HEK293 (cell line): ENCODE measurements at regions not wholly inside any gene's neighbourhood (a gene's known extent, or its start where the extent isn't known, plus 50 kb on each side); places are given as distances from the start of the nearest gene placed in this dataset.

Experiments used
- CTCF ChIA-PET: fragments of 350-600 bp; formaldehyde crosslinking; extraction: SDS; loops from one replicate; lab custom pipeline; 2021; ENCODE audit warnings: antibody characterized with exemption; lab: Yijun Ruan, JAX
- POLR2A ChIA-PET: fragments of 300-600 bp; formaldehyde crosslinking; extraction: SDS; loops from one replicate; lab custom pipeline; 2020; ENCODE audit warnings: antibody characterized with exemption, inconsistent platforms; lab: Yijun Ruan, JAX
- H3K27ac ChIP-seq: fragments of 200-500 bp; sonication (Bioruptor generic); 2 replicates; pipeline ENCODE4 v1.5.1; 2014; ENCODE audit warnings: low read depth, low read length, control low read depth, inconsistent platforms; ENCODE audit errors: extremely low read depth
- H3K36me3 ChIP-seq, 2 experiments: fragments of 200-500 bp in 1 of 2; sonication (Bioruptor generic) in 1 of 2; 1 replicate in 1 of 2; 2 replicates in 1 of 2; pipeline ENCODE4 v1.5.1; 2014 to 2017; ENCODE audit warnings: inconsistent platforms in 2 of 2, low read length in 2 of 2; ENCODE audit not compliant: control insufficient read depth in 2 of 2, insufficient read depth in 1 of 2
- H3K4me1 ChIP-seq: fragments of 200-500 bp; sonication (Bioruptor generic); 2 replicates; pipeline ENCODE4 v1.5.1; 2014; ENCODE audit warnings: mild to moderate bottlenecking, low read length, inconsistent platforms; ENCODE audit not compliant: control insufficient read depth, insufficient read depth
- H3K4me3 ChIP-seq: 2 replicates; pipeline ENCODE4 v1.5.1; 2011; ENCODE audit warnings: low read depth, mild to moderate bottlenecking, control low read depth, low read length, moderate library complexity
- H3K9me3 ChIP-seq: fragments of 200-500 bp; sonication (Bioruptor generic); 2 replicates; pipeline ENCODE4 v1.5.1; 2014; ENCODE audit warnings: low read depth, low read length, inconsistent platforms; ENCODE audit not compliant: control insufficient read depth, insufficient read depth
- EGR2 ChIP-seq: fragments of 450-650 bp; formaldehyde crosslinking; IDR thresholded peaks from 2 replicates; pipeline ENCODE4 v1.5.1; 2016; ENCODE audit warnings: low read depth, missing biosample characterization, missing genetic modification characterization
- GLI2 ChIP-seq: fragments of 450-650 bp; formaldehyde crosslinking; IDR thresholded peaks from 2 replicates; pipeline ENCODE4; 2017; ENCODE audit warnings: missing biosample characterization, missing genetic modification characterization, low read depth, borderline replicate concordance
- RBAK ChIP-seq: fragments of 450-650 bp; formaldehyde crosslinking; IDR thresholded peaks from 2 replicates; pipeline ENCODE4 v1.5.1; 2016; ENCODE audit warnings: missing biosample characterization, missing genetic modification characterization
- SETDB1 ChIP-seq: IDR thresholded peaks from one replicate; pipeline ENCODE4 v1.6.1; 2017; ENCODE audit warnings: mild to moderate bottlenecking, low read length, moderate library complexity, mixed read lengths; ENCODE audit not compliant: insufficient read length
- SP2 ChIP-seq: fragments of 450-650 bp; formaldehyde crosslinking; IDR thresholded peaks from 2 replicates; pipeline ENCODE4 v1.5.1; 2016; ENCODE audit warnings: missing biosample characterization, missing genetic modification characterization
- ZFP37 ChIP-seq: fragments of 450-650 bp; formaldehyde crosslinking; IDR thresholded peaks from 2 replicates; pipeline ENCODE4 v1.5.1; 2016; ENCODE audit warnings: missing biosample characterization, missing genetic modification characterization
- ZIC2 ChIP-seq: fragments of 450-650 bp; formaldehyde crosslinking; IDR thresholded peaks from 2 replicates; pipeline ENCODE4 v1.5.1; 2016; ENCODE audit warnings: missing biosample characterization, missing genetic modification characterization
- ZNF140 ChIP-seq: fragments of 450-650 bp; formaldehyde crosslinking; IDR thresholded peaks from 2 replicates; pipeline ENCODE4 v1.5.1; 2016; ENCODE audit warnings: missing biosample characterization, missing genetic modification characterization
- ZNF19 ChIP-seq: fragments of 450-650 bp; formaldehyde crosslinking; IDR thresholded peaks from 2 replicates; pipeline ENCODE4; 2016; ENCODE audit warnings: missing biosample characterization, missing genetic modification characterization, low read depth
- ZNF2 ChIP-seq: fragments of 450-650 bp; formaldehyde crosslinking; IDR thresholded peaks from 2 replicates; pipeline ENCODE4 v1.5.1; 2016; ENCODE audit warnings: missing biosample characterization, missing genetic modification characterization
- ZSCAN23 ChIP-seq: fragments of 450-650 bp; formaldehyde crosslinking; IDR thresholded peaks from 2 replicates; pipeline ENCODE4 v1.5.1; 2016; ENCODE audit warnings: missing biosample characterization, missing genetic modification characterization
- ZSCAN4 ChIP-seq: fragments of 450-650 bp; formaldehyde crosslinking; IDR thresholded peaks from 2 replicates; pipeline ENCODE4 v1.5.1; 2017; ENCODE audit warnings: missing biosample characterization, missing genetic modification characterization
- ZSCAN5A ChIP-seq: fragments of 450-650 bp; formaldehyde crosslinking; IDR thresholded peaks from 2 replicates; pipeline ENCODE4 v1.5.1; 2016; ENCODE audit warnings: missing biosample characterization, missing genetic modification characterization
- ZXDB ChIP-seq: fragments of 450-650 bp; formaldehyde crosslinking; IDR thresholded peaks from 2 replicates; pipeline ENCODE4 v1.5.1; 2016; ENCODE audit warnings: missing biosample characterization, missing genetic modification characterization
- TF ChIP-seq, protein P1 (sequence below): fragments of 450-650 bp; formaldehyde crosslinking; IDR thresholded peaks from 2 replicates; pipeline ENCODE4 v1.5.1; 2016; ENCODE audit warnings: missing biosample characterization, missing genetic modification characterization
- TF ChIP-seq, protein P2 (sequence below): fragments of 450-650 bp; formaldehyde crosslinking; IDR thresholded peaks from 2 replicates; pipeline ENCODE4 v1.5.1; 2016; ENCODE audit warnings: missing biosample characterization, missing genetic modification characterization, low read depth
- TF ChIP-seq, protein P3 (sequence below): fragments of 450-650 bp; formaldehyde crosslinking; IDR thresholded peaks from 2 replicates; pipeline ENCODE4 v1.5.1; 2016; ENCODE audit warnings: missing biosample characterization, missing genetic modification characterization, borderline replicate concordance
- TF ChIP-seq, protein P4 (sequence below): fragments of 450-650 bp; formaldehyde crosslinking; IDR thresholded peaks from 2 replicates; pipeline ENCODE4 v1.5.1; 2016; ENCODE audit warnings: missing biosample characterization, missing genetic modification characterization, borderline replicate concordance
- TF ChIP-seq, protein P5 (sequence below): fragments of 450-650 bp; formaldehyde crosslinking; IDR thresholded peaks from 2 replicates; pipeline ENCODE4 v1.5.1; 2016; ENCODE audit warnings: missing biosample characterization, missing genetic modification characterization

GRCh38 chr1:4509206-4509605 is 145.2 kb upstream of the AJAP1 start:
- POLR2A ChIA-PET = interaction anchor here (0.6 kb wide), 1 partner anchor 13 kb away, joined by 3 read pairs; no protein-coding TSS in a partner anchor
- Histone ChIP-seq H3K36me3 (no peaks in the 10 kb centered on the region), H3K9me3 (no peaks in the 10 kb centered on the region), H3K27ac (no peak overlapping the region), H3K4me3 (no peak overlapping the region), H3K4me1 (no peaks in the 10 kb centered on the region)
- TF ChIP-seq RBAK (tag by site-specific recombination) (no peak), ZNF2 (no peak), SETDB1 (no peak), ZSCAN4 (tag by site-specific recombination) (no peak), GLI2 (tag by site-specific recombination) (no peak), ZSCAN5A (tag by site-specific recombination) (no peak), ZXDB (tag by site-specific recombination) (no peak), EGR2 (tag by site-specific recombination) (no peak), ZNF140 (no peak), ZSCAN23 (tag by site-specific recombination) (no peak), ZFP37 (no peak), SP2 (tag by site-specific recombination) (no peak), ZIC2 (tag by site-specific recombination) (no peak), ZNF19 (tag by site-specific recombination) (no peak)
- TF ChIP-seq, protein P1, sequence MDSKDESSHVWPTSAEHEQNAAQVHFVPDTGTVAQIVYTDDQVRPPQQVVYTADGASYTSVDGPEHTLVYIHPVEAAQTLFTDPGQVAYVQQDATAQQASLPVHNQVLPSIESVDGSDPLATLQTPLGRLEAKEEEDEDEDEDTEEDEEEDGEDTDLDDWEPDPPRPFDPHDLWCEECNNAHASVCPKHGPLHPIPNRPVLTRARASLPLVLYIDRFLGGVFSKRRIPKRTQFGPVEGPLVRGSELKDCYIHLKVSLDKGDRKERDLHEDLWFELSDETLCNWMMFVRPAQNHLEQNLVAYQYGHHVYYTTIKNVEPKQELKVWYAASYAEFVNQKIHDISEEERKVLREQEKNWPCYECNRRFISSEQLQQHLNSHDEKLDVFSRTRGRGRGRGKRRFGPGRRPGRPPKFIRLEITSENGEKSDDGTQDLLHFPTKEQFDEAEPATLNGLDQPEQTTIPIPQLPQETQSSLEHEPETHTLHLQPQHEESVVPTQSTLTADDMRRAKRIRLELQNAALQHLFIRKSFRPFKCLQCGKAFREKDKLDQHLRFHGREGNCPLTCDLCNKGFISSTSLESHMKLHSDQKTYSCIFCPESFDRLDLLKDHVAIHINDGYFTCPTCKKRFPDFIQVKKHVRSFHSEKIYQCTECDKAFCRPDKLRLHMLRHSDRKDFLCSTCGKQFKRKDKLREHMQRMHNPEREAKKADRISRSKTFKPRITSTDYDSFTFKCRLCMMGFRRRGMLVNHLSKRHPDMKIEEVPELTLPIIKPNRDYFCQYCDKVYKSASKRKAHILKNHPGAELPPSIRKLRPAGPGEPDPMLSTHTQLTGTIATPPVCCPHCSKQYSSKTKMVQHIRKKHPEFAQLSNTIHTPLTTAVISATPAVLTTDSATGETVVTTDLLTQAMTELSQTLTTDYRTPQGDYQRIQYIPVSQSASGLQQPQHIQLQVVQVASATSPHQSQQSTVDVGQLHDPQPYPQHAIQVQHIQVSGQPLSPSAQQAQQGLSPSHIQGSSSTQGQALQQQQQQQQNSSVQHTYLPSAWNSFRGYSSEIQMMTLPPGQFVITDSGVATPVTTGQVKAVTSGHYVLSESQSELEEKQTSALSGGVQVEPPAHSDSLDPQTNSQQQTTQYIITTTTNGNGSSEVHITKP (tag by site-specific recombination) = no peak
- TF ChIP-seq, protein P2, sequence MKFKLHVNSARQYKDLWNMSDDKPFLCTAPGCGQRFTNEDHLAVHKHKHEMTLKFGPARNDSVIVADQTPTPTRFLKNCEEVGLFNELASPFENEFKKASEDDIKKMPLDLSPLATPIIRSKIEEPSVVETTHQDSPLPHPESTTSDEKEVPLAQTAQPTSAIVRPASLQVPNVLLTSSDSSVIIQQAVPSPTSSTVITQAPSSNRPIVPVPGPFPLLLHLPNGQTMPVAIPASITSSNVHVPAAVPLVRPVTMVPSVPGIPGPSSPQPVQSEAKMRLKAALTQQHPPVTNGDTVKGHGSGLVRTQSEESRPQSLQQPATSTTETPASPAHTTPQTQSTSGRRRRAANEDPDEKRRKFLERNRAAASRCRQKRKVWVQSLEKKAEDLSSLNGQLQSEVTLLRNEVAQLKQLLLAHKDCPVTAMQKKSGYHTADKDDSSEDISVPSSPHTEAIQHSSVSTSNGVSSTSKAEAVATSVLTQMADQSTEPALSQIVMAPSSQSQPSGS = no peak
- TF ChIP-seq, protein P3, sequence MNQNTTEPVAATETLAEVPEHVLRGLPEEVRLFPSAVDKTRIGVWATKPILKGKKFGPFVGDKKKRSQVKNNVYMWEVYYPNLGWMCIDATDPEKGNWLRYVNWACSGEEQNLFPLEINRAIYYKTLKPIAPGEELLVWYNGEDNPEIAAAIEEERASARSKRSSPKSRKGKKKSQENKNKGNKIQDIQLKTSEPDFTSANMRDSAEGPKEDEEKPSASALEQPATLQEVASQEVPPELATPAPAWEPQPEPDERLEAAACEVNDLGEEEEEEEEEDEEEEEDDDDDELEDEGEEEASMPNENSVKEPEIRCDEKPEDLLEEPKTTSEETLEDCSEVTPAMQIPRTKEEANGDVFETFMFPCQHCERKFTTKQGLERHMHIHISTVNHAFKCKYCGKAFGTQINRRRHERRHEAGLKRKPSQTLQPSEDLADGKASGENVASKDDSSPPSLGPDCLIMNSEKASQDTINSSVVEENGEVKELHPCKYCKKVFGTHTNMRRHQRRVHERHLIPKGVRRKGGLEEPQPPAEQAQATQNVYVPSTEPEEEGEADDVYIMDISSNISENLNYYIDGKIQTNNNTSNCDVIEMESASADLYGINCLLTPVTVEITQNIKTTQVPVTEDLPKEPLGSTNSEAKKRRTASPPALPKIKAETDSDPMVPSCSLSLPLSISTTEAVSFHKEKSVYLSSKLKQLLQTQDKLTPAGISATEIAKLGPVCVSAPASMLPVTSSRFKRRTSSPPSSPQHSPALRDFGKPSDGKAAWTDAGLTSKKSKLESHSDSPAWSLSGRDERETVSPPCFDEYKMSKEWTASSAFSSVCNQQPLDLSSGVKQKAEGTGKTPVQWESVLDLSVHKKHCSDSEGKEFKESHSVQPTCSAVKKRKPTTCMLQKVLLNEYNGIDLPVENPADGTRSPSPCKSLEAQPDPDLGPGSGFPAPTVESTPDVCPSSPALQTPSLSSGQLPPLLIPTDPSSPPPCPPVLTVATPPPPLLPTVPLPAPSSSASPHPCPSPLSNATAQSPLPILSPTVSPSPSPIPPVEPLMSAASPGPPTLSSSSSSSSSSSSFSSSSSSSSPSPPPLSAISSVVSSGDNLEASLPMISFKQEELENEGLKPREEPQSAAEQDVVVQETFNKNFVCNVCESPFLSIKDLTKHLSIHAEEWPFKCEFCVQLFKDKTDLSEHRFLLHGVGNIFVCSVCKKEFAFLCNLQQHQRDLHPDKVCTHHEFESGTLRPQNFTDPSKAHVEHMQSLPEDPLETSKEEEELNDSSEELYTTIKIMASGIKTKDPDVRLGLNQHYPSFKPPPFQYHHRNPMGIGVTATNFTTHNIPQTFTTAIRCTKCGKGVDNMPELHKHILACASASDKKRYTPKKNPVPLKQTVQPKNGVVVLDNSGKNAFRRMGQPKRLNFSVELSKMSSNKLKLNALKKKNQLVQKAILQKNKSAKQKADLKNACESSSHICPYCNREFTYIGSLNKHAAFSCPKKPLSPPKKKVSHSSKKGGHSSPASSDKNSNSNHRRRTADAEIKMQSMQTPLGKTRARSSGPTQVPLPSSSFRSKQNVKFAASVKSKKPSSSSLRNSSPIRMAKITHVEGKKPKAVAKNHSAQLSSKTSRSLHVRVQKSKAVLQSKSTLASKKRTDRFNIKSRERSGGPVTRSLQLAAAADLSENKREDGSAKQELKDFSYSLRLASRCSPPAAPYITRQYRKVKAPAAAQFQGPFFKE (tag by site-specific recombination) = no peak
- TF ChIP-seq, protein P4, sequence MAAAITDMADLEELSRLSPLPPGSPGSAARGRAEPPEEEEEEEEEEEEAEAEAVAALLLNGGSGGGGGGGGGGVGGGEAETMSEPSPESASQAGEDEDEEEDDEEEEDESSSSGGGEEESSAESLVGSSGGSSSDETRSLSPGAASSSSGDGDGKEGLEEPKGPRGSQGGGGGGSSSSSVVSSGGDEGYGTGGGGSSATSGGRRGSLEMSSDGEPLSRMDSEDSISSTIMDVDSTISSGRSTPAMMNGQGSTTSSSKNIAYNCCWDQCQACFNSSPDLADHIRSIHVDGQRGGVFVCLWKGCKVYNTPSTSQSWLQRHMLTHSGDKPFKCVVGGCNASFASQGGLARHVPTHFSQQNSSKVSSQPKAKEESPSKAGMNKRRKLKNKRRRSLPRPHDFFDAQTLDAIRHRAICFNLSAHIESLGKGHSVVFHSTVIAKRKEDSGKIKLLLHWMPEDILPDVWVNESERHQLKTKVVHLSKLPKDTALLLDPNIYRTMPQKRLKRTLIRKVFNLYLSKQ = no peak
- TF ChIP-seq, protein P5, sequence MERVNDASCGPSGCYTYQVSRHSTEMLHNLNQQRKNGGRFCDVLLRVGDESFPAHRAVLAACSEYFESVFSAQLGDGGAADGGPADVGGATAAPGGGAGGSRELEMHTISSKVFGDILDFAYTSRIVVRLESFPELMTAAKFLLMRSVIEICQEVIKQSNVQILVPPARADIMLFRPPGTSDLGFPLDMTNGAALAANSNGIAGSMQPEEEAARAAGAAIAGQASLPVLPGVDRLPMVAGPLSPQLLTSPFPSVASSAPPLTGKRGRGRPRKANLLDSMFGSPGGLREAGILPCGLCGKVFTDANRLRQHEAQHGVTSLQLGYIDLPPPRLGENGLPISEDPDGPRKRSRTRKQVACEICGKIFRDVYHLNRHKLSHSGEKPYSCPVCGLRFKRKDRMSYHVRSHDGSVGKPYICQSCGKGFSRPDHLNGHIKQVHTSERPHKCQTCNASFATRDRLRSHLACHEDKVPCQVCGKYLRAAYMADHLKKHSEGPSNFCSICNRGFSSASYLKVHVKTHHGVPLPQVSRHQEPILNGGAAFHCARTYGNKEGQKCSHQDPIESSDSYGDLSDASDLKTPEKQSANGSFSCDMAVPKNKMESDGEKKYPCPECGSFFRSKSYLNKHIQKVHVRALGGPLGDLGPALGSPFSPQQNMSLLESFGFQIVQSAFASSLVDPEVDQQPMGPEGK (tag by site-specific recombination) = no peak
- CTCF ChIA-PET = interaction anchor here (0.7 kb wide), 1 partner anchor 1134 kb away, joined by 5 read pairs; no protein-coding TSS in a partner anchor
